B cell (primary cell): ENCODE measurements at regions not wholly inside any gene's neighbourhood (a gene's known extent, or its start where the extent isn't known, plus 50 kb on each side); places are given as distances from the start of the nearest gene placed in this dataset.

Source experiments
- EZH2 ChIP-seq: IDR thresholded peaks from 2 replicates; pipeline ENCODE4 v1.6.1; 2012; ENCODE audit warnings: borderline replicate concordance, low read depth, mild to moderate bottlenecking, moderate library complexity, low read length; ENCODE audit not compliant: insufficient read depth, poor library complexity, severe bottlenecking
- TF ChIP-seq, protein P1 (sequence below): fragments of 200-600 bp; IDR thresholded peaks from one replicate; pipeline ENCODE4 v1.8.0; 2022; ENCODE audit warnings: antibody characterized with exemption, mild to moderate bottlenecking

DNA sequence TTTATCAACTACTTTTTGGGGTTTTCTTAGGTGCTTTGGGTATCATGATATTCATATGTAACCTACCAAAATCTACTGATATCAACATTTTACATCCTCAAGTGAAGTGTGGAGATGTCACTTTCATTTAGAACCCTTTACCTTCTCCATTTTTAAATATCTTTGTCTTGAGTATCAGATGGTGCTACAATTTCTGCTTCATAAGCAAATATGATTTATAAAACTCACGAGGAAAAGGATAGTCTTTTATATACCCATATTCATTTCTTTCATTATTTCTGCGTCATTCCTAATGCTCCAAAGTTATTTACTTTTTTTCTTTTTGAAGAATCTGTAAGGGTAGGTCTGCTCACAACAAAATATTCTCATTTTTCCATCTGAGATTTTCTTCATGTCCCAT lies 991.7 kb downstream of the CDH11 start:
- TF ChIP-seq, protein P1, sequence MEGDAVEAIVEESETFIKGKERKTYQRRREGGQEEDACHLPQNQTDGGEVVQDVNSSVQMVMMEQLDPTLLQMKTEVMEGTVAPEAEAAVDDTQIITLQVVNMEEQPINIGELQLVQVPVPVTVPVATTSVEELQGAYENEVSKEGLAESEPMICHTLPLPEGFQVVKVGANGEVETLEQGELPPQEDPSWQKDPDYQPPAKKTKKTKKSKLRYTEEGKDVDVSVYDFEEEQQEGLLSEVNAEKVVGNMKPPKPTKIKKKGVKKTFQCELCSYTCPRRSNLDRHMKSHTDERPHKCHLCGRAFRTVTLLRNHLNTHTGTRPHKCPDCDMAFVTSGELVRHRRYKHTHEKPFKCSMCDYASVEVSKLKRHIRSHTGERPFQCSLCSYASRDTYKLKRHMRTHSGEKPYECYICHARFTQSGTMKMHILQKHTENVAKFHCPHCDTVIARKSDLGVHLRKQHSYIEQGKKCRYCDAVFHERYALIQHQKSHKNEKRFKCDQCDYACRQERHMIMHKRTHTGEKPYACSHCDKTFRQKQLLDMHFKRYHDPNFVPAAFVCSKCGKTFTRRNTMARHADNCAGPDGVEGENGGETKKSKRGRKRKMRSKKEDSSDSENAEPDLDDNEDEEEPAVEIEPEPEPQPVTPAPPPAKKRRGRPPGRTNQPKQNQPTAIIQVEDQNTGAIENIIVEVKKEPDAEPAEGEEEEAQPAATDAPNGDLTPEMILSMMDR = no peak
- no peak for TF ChIP-seq EZH2
